IMR-90 (cell line): ENCODE measurements at regions not wholly inside any gene's neighbourhood (a gene's known extent, or its start where the extent isn't known, plus 50 kb on each side); places are given as distances from the start of the nearest gene placed in this dataset.

ENCODE experiments used
- ATAC-seq: fragments of 200-7000 bp; cut with Tn5 transposase; 2 replicates; pipeline ENCODE4 v1.9.1; 2020; ENCODE audit warnings: low read depth, mild to moderate bottlenecking, moderate library complexity
- BruUV-seq: library from RNA; stranded (reverse); fragments of 400-500 nt; replicated peaks from 2 replicates; lab custom pipeline; 2021; lab: Mats Ljungman, UMichigan
- CTCF ChIA-PET: fragments of 300-600 bp; formaldehyde crosslinking; extraction: SDS; loops from one replicate; lab custom pipeline; 2021; ENCODE audit warnings: antibody characterized with exemption; lab: Yijun Ruan, JAX
- POLR2A ChIA-PET: fragments of 300-600 bp; sonication (Branson Sonifier 250); formaldehyde crosslinking; loops from one replicate; lab custom pipeline; 2022; ENCODE audit warnings: antibody characterized with exemption; ENCODE audit not compliant: unreplicated experiment; lab: Charles Lee
- DNase-seq: peaks from one replicate; pipeline ENCODE4 v3.0.0; 2013
- H2AFZ ChIP-seq: replicated peaks from 2 replicates; pipeline ENCODE3; 2013; ENCODE audit warnings: low read length, mild to moderate bottlenecking; ENCODE audit not compliant: poor library complexity
- H2AK5ac ChIP-seq: 2 replicates; pipeline ENCODE4 v1.6.1; 2013; ENCODE audit warnings: low read depth, low read length, inconsistent platforms
- H2AK9ac ChIP-seq: replicated peaks from 2 replicates; pipeline ENCODE3; 2013; ENCODE audit warnings: mild to moderate bottlenecking, low read depth, low read length, moderate library complexity; ENCODE audit not compliant: poor library complexity
- H2BK120ac ChIP-seq: 2 replicates; pipeline ENCODE4 v1.6.1; 2013; ENCODE audit warnings: low read depth, low read length, inconsistent platforms
- H2BK15ac ChIP-seq: 3 replicates; pipeline ENCODE4 v1.6.1; 2013; ENCODE audit warnings: low read depth, low read length, inconsistent platforms
- H2BK20ac ChIP-seq: 2 replicates; pipeline ENCODE4 v1.6.1; 2013; ENCODE audit warnings: low read depth, mild to moderate bottlenecking, inconsistent platforms, low read length, moderate library complexity
- H2BK5ac ChIP-seq: 2 replicates; pipeline ENCODE4 v1.6.1; 2013; ENCODE audit warnings: mild to moderate bottlenecking, low read depth, low read length, inconsistent platforms; ENCODE audit not compliant: poor library complexity, severe bottlenecking
- H3K14ac ChIP-seq: replicated peaks from 2 replicates; pipeline ENCODE4 v1.6.1; 2013; ENCODE audit warnings: low read depth, low read length, inconsistent platforms
- H3K18ac ChIP-seq: 2 replicates; pipeline ENCODE4 v1.6.1; 2013; ENCODE audit warnings: low read depth, low read length, control low read depth
- H3K23ac ChIP-seq: 2 replicates; pipeline ENCODE4 v1.6.1; 2013; ENCODE audit warnings: low read depth, low read length, inconsistent platforms
- H3K27ac ChIP-seq: 2 replicates; pipeline ENCODE4 v1.5.1; 2013; ENCODE audit warnings: mild to moderate bottlenecking, control low read depth, low read length; ENCODE audit not compliant: insufficient read depth
- H3K27me3 ChIP-seq: 2 replicates; pipeline ENCODE4 v1.6.1; 2013; ENCODE audit warnings: low read length; ENCODE audit not compliant: control insufficient read depth, insufficient read depth
- H3K36me3 ChIP-seq: 2 replicates; pipeline ENCODE4 v1.6.1; 2013; ENCODE audit warnings: low read length, mixed read lengths; ENCODE audit not compliant: control insufficient read depth, insufficient read depth
- H3K4ac ChIP-seq: 2 replicates; pipeline ENCODE4 v1.6.1; 2013; ENCODE audit warnings: low read depth, low read length, inconsistent platforms
- H3K4me1 ChIP-seq: 2 replicates; pipeline ENCODE4 v1.6.1; 2013; ENCODE audit warnings: low read length, mixed read lengths; ENCODE audit not compliant: control insufficient read depth, insufficient read depth
- H3K4me2 ChIP-seq: 2 replicates; pipeline ENCODE4 v1.6.1; 2013; ENCODE audit warnings: low read depth, mild to moderate bottlenecking, control low read depth, low read length, moderate library complexity
- H3K4me3 ChIP-seq: 2 replicates; pipeline ENCODE4 v1.5.1; 2013; ENCODE audit warnings: low read depth, mild to moderate bottlenecking, control low read depth, low read length, moderate library complexity; ENCODE audit not compliant: insufficient read depth
- H3K56ac ChIP-seq: 2 replicates; pipeline ENCODE4 v1.6.1; 2013; ENCODE audit warnings: low read length, inconsistent platforms; ENCODE audit not compliant: insufficient read depth; ENCODE audit errors: extremely low read depth
- H3K79me1 ChIP-seq, 2 experiments: 2 replicates each; pipeline ENCODE4 v1.6.1; 2013; ENCODE audit warnings: low read length in 2 of 2, inconsistent platforms in 1 of 2, low read depth in 1 of 2
- H3K9ac ChIP-seq: 2 replicates; pipeline ENCODE4 v1.6.1; 2013; ENCODE audit warnings: low read depth, low read length, control low read depth
- H3K9me1 ChIP-seq: 2 replicates; pipeline ENCODE4 v1.6.1; 2013; ENCODE audit warnings: low read length, inconsistent platforms; ENCODE audit not compliant: insufficient read depth
- H3K9me3 ChIP-seq: 2 replicates; pipeline ENCODE4 v1.6.1; 2013; ENCODE audit warnings: low read length; ENCODE audit not compliant: control insufficient read depth, insufficient read depth
- H4K20me1 ChIP-seq: 2 replicates; pipeline ENCODE4 v1.6.1; 2013; ENCODE audit warnings: low read length, inconsistent platforms; ENCODE audit not compliant: insufficient read depth
- H4K5ac ChIP-seq: 2 replicates; pipeline ENCODE4 v1.6.1; 2013; ENCODE audit warnings: mild to moderate bottlenecking, low read depth, low read length, control low read depth
- H4K8ac ChIP-seq, 2 experiments: 2 replicates each; pipeline ENCODE4 v1.6.1; 2013; ENCODE audit warnings: low read depth in 2 of 2, low read length in 2 of 2, control low read depth in 1 of 2, inconsistent platforms in 1 of 2
- H4K91ac ChIP-seq: 2 replicates; pipeline ENCODE4 v1.6.1; 2013; ENCODE audit warnings: low read depth, low read length, inconsistent platforms; ENCODE audit not compliant: insufficient read depth
- BHLHE40 ChIP-seq: fragments of 150-350 bp; IDR thresholded peaks from 2 replicates; pipeline ENCODE4 v1.6.1; 2016; ENCODE audit warnings: mild to moderate bottlenecking, low read depth, low read length
- CEBPB ChIP-seq: IDR thresholded peaks from 2 replicates; pipeline ENCODE4 v1.6.1; 2012; ENCODE audit warnings: low read depth, low read length, improper control_type of control experiment
- CTCF ChIP-seq: conservative IDR thresholded peaks from 2 replicates; pipeline ENCODE4 v1.5.1; 2012; ENCODE audit warnings: mild to moderate bottlenecking, low read depth, low read length, improper control_type of control experiment
- MAZ ChIP-seq: IDR thresholded peaks from 2 replicates; pipeline ENCODE4 v1.6.1; 2012; ENCODE audit warnings: low read depth, mild to moderate bottlenecking, low read length, improper control_type of control experiment, moderate library complexity, borderline replicate concordance
- USF2 ChIP-seq: fragments of 150-350 bp; IDR thresholded peaks from 2 replicates; pipeline ENCODE4 v1.6.1; 2017; ENCODE audit warnings: mild to moderate bottlenecking, antibody characterized with exemption, low read length, low read depth
- WGBS, 2 experiments: methylation state at CpG; one replicate each; pipeline versions ENCODE4 v1.1.5 to v1.1.7; 2013; ENCODE audit warnings: missing lambda C conversion rate in 2 of 2; ENCODE audit not compliant: insufficient read length in 1 of 2; ENCODE audit errors: extremely low coverage in 2 of 2; 5-methylcytosine and 5-hydroxymethylcytosine counted together
- dilution Hi-C: fragments of 300-500 bp; cut with HindIII; formaldehyde crosslinking; loops from one replicate; pipeline ENCODE4 v1.14.3; 2018; ENCODE audit warnings: low sequenced_read_pairs; ENCODE audit not compliant: unreplicated experiment
- in situ Hi-C: fragments of 300-500 bp; cut with MboI; formaldehyde crosslinking; loops from 3 replicates; pipeline ENCODE4 v1.14.3; 2019; ENCODE audit warnings: low sequenced_read_pairs, inconsistent platforms, mixed read lengths
- intact Hi-C: fragments of 100-400 bp; cut with micrococcal nuclease; formaldehyde crosslinking; loops from 2 replicates; pipeline ENCODE4 v1.10.0; 2022

GRCh38 chr2:104200533-104201168, 653.3 kb upstream of the POU3F3 start:
- H2BK120ac ChIP-seq: no peak overlapping the region
- no peak for ATAC-seq
- no peak for TF ChIP-seq MAZ
- no peak for TF ChIP-seq USF2
- no peak for TF ChIP-seq CTCF
- no peak for TF ChIP-seq BHLHE40
- no peak for TF ChIP-seq CEBPB
- no peak overlapping the region for H3K14ac ChIP-seq
- in situ Hi-C loops: no loop called here
- no peaks in the 10 kb centered on the region for H4K20me1 ChIP-seq
- intact Hi-C loops: no loop called here
- no peak overlapping the region for H3K56ac ChIP-seq
- H3K4ac ChIP-seq: no peak overlapping the region
- H2AK5ac ChIP-seq: no peak overlapping the region
- no peak overlapping the region for H4K8ac ChIP-seq
- H3K4me2 ChIP-seq: no peak overlapping the region
- no peaks in the 10 kb centered on the region for H3K4me1 ChIP-seq
- no peak overlapping the region for H2BK20ac ChIP-seq
- H2AFZ ChIP-seq: no peak overlapping the region
- no peak overlapping the region for H3K27ac ChIP-seq
- H4K5ac ChIP-seq: no peak overlapping the region
- no TSS peak for BruUV-seq
- dilution Hi-C loops: no loop called here
- H4K91ac ChIP-seq: no peak overlapping the region
- no peaks in the 10 kb centered on the region for H3K9me1 ChIP-seq
- H3K18ac ChIP-seq: no peak overlapping the region
- no peaks in the 10 kb centered on the region for H3K36me3 ChIP-seq
- H3K9ac ChIP-seq: no peak overlapping the region
- ChIA-PET CTCF (no interaction called here), POLR2A (no interaction called here)
- H3K23ac ChIP-seq: no peak overlapping the region
- no peak overlapping the region for H2BK5ac ChIP-seq
- 40% methylated on average over 1 of the region's 2 CpGs; no CpG with 5 or more reads in 1 of the 2 experiments for WGBS, 2 experiments
- no peak overlapping the region for H2BK15ac ChIP-seq
- no peak overlapping the region for H3K4me3 ChIP-seq
- no peak overlapping the region for H2AK9ac ChIP-seq
- H3K9me3 ChIP-seq: peaks cover 3% of the 10 kb centered on the region
- DNase-seq: no peak
- no peaks in the 10 kb centered on the region for H3K27me3 ChIP-seq
- H3K79me1 ChIP-seq: no peaks in the 10 kb centered on the region
